ENCODE measurements at regions not wholly inside any gene's neighbourhood (a gene's known extent, or its start where the extent isn't known, plus 50 kb on each side); places are given as distances from the start of the nearest gene placed in this dataset.

DNA sequence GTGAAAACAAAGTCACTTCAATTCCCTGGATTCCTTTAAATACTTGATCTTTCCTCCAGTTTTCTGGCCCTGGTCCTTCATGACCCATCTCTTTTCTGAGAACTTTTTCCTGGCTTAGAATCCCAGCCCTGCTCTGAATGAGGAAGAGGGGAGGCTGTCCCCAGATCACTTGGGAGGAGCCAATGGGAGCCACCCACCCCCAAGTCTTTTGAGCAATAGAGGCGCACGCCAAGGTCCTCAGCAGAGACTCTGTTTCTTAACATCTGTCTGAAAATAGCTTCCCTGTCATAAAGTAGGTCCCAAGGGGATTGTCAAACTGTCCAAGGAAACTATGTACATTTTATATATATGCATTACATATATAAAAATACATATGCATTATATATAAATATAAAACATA, 126.8 kb downstream of the ADRA2A start:
- DNase-seq = no peak

- no peak for DNase-seq
These were observed 128.0 kb downstream of the ADRA2A start for GRCh38 chr10:111204838-111205237.

DNA sequence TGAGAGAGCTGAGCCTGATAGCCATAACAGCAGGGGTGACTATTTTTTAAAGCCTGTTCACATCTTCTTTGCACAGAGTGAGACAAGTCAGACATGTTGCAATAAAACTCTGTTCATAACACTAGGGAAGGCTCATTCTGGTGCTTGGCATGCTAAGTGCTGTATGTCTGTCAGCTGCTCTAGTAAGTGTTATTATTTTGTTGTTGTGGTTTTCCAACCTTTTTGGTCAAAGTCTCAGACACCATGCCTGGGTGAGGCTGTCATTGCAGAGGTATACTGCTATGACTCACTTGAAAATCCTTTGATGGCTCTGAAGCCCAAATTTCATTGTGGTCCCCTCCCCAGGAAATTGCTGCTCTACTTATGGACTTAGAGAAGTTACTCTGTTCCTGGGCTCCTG, 129.7 kb downstream of the ADRA2A start:
- no peak for DNase-seq

DNA sequence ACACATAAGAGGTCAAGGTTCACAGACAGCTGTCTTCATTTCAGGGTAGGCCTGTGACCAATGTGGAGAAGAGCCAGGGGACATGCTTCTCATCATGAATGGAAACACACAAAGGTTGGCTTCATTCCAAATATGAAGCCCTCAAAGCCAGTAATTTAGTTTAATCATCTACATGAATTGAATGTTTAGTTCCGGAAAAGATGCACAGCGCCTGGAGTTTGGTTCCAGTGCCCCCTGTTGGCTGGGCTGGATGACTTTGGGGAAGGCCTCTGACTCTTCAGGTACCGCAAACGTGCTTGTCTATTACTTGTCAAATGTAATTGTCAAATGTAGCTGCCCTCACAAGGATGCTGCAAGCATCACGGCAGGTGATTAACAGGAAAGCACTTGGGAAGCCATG, 130.7 kb downstream of the ADRA2A start:
- no peak for DNase-seq

GRCh38 chr10:111208951-111209350, 132.1 kb downstream of the ADRA2A start:
- no peak for DNase-seq

DNA sequence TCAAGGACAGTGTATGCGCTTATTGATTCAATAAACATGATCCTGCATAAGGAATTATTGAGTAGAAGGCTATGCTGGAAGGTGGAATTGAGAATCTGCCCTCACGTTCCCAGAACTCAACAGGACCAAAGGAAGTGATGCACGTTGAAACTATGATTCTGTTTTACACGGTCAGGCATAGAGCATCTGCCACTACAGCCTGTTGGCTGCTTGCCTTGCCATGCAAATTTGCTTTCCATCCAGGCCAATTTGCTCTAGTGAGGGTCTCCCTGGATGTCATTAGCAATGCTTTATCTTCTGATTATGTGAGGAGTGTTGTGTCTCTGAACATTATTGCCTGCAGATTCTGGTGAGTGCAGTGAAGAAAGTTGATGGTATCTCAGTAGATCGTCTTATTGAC, 132.9 kb downstream of the ADRA2A start:
- DNase-seq = no peak

GRCh38 chr10:111211241-111211640, 134.4 kb downstream of the ADRA2A start:
- DNase-seq = no peak

GRCh38 chr10:111211706-111212105, 134.9 kb downstream of the ADRA2A start:
- DNase-seq = no peak

DNA sequence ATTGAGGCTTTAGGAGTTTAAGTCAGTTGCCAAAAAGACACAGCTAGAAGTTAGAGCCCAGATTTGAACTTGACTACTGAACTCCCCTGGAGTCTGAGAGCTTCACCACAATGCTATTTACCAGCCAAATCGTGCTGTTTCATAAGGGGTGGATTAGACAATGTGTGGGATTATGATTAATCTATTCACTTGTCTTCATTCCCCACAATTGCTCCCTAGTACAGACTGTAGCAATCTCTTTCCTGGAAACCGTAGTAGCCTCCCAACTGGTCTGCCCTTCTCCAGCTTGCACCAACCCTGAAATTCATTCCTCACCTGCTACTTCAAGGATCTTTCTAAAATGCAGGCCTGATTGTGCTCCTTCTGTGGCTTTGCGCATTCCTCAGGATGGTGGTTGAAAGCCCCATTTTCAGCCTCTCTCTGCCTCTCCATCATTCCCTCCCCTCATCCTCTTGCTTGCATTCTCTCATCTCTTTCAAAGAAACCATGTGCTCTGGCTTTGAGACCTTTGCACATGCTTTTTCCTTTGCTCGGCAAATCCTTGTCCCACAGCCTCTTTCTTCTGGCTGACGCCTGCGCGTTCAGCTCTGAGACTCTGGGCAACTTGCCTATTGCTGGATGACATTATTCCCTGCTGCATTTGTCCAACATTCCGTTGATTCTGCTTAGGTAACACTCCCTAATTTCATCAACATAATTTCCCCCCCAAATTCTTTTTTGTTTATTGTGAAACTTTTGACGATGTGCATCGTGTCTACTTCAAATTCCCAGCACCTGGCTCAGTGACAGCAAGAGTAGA, 145.1 kb downstream of the ADRA2A start:
- DNase-seq = no peak

DNA sequence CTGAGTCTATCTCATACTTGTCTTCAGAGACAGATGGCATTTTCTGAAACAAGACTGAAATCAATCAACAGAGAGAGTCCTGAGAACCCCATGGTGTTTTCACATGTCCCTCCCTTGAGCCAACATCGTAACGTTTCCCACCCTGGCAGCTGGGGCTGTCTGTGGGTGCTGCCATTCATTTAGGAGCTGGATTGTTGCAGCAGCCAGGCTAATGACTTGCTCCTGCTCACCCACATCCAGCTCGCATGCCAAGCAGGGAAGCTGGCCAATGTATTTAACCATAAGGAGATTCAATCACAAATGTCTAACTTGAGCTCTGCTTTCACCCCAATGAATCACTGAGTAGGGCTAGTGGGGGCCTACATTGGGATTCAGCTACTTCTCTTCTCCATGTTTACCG, 146.1 kb downstream of the ADRA2A start:
- no peak for DNase-seq

DNA sequence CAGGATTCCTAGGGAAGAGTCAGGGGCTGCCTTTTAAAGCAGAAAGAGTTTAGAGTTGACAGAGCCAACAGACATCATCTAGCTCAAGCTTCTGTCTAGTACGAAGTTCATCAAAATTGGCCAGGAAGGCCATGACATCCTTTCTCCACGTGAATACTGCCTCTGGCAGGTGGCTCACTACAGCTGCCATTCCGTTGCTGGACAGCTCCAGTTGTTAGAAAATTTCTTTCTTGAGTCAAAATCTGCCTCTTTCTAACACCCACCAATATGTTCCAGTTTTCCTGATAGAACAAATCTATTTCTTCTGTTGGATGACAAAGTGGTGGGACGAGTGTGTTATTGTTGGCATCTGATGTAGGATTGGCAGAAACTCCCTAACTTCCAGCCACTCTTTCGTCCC, 154.9 kb downstream of the ADRA2A start:
- DNase-seq = no peak

DNA sequence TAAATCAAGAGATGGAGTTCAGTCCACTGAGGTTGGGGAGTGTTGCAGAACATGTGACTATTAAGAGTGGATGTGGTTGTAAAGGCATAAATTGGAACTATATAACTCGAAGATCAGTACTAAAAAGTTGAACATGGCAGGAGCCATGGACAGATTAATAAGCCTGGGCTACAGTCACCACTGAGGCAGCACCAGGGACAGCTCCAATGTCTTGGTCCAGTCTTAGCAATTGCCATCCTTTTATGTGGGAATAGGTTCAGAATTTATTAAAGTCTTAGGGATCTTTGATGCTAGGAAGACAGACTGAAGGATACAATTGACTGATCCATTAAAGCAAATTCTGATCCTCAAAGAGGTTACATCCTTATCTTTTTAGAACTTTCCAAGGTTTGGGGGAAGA, 156.6 kb downstream of the ADRA2A start:
- DNase-seq = no peak

DNA sequence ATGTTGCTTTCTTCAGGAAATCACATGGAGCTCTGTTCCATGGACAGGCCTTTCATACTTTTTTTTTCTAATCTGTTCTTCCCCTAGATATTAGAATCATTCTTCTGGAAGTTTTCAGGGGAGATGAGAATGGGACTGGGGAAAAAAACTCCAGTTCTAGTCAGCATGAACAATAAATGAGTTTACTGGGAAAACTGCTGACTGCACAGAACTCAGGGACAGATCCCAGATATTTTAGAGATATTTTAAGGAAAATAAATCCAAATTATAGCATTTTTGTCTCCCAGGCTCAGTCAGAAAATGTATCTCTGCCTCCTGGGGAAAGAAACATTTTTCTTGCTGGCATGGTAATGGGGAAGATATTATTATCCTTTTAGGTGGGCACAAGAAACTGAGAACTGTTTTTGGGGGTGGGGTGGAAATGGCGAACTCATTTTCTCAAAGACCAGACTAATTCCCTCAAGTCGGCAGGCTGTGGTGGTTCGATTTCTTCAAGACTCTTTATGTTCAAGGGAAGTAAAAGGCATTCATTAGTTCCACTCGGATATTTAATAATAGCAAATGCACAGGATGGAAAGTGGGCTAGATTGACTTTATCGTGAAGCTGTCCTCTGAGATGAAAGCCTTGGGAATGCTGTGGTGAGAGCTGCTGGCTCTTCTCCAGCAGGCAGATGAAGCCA, 157.5 kb downstream of the ADRA2A start:
- DNase-seq = no peak

- no peak for DNase-seq
These were observed 158.1 kb downstream of the ADRA2A start for GRCh38 chr10:111234914-111235302.

DNA sequence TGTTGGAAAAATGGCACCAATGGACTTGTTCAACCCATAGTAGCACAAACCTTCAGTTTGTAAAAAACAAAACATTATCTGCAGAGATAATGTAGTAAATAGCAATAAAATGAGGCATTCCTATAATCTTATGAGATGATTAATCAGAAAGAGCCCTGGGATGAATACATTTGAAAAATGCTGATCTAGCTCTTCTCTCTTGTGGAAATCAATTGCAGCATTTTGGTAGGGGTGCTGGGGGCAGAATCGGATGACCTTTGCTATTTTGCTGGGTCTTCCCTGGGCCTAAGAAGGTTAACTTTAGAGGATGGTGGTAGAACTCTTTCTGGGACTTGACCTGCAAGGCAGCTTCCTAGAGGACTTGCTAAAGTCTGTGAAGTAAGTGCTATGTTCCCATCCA, 163.5 kb downstream of the ADRA2A start:
- DNase-seq = no peak

DNA sequence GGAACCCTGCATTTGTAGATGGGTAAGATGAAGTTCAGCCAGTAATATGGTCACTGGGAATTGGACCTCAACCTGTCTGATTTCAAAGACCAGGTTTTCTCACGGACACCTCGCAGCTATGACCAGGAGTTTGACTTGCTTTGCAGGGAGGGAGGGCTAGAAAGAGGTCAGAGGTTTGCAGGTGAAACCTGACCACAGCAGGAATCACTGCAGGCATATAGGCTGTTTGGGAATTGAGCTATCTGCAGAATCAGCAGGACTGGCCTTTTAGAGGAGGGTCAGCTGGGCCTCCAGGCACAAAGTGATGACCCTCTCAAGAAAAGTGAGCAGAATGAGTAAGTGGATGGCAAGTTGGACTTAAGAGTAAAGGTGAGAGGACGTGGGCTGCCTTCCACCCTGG, 166.3 kb downstream of the ADRA2A start:
- no peak for DNase-seq

- DNase-seq = no peak
These were observed 169.3 kb downstream of the ADRA2A start for GRCh38 chr10:111246136-111246535.

- no peak for DNase-seq
These were observed 170.1 kb downstream of the ADRA2A start for GRCh38 chr10:111246814-111247452.

- no peak for DNase-seq
These were observed 171.1 kb downstream of the ADRA2A start for GRCh38 chr10:111247781-111248389.

DNA sequence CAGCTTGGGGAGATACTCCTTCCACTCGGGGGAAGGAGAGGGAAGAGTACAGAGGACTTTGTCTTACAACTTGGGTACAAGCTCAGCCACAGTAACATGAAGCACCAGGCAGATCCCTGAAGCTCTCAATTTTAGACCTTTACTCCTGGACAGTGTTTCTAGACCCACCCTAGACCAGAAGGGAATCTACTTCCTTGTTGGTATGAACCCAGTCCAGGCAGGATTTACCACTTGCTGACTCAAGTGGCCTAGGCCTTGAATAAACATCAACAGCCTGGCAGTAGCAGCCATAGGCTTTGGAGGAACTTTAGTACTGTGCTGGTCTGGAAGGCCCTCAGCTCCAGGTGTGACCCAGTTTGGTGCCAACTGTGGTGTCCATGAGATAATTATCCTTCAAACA, 173.1 kb downstream of the ADRA2A start:
- DNase-seq = no peak

GRCh38 chr10:111261081-111261615, 184.3 kb downstream of the ADRA2A start:
- DNase-seq = no peak

DNA sequence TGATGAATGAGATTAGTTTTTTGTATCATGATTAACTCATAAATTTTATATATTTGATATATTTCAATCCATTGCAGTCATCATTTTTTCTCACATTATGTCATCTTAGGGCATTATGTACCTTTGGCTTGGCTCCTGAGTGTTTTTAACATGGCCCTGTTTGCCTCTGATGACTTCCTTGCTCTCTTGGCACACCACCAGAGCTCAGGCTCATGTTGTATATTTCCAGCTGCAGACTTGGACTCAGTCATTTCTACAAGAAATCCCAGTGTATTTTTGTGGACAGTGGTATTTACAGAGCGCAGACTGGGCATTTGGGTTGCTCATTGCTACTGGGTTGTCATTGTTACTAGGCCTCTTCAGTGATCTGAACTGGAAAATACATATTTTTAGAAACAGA, 188.5 kb downstream of the ADRA2A start:
- DNase-seq = no peak

DNA sequence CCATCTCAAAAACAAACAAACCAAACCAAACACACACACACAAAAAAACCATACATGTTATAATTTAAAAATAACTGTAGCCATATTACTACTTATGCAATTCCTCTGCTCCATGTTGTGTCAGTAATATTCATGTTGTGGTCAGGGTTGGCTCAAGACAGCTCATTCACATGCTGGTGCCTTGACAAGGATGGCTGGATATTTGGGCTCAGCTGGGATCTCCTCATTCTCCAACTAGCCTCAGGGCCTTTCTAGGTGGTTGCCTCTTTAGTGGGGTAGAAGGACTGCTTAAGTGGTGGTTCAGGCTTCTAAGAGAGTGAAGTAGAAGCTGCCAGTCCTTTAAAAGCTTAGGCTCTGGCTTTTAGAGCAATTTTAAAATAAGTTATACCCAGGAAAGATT, 189.3 kb downstream of the ADRA2A start:
- DNase-seq = no peak

DNA sequence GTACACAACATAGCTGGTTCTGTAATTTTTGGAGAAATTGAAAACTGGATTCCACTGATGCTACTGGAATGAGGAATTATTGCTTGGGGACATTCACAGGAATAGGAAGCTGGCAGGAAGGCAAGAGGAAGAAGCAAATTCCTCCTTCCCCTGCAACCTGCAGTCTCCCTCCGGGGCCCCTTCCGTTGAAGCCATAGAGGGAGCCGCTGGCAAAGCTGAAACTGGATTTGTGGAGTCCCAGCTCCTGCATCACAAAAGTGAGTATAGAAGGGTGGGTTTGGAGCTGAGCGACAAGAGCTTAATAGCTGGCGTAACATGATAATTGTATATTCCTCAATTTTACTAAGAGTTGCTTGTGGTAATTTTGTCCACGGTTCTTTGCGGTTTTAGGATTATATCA, 190.8 kb downstream of the ADRA2A start:
- no peak for DNase-seq
